T-cell (primary cell): ENCODE measurements at regions not wholly inside any gene's neighbourhood (a gene's known extent, or its start where the extent isn't known, plus 50 kb on each side); places are given as distances from the start of the nearest gene placed in this dataset.

Experiments
- ATAC-seq, 4 experiments: fragments of 200-7000 bp in 3 of 4; fragments of 150-1000 bp in 1 of 4; cut with Tn5 transposase; replicated peaks in 1 of 4; 1 replicate in 3 of 4; 2 replicates in 1 of 4; pipeline ENCODE4 v1.10.0; 2021; ENCODE audit warnings: moderate library complexity in 3 of 4, mild to moderate bottlenecking in 2 of 4, moderate number of reproducible peaks in 1 of 4
- CTCF ChIA-PET, 2 donors: fragments of 300-600 bp; sonication (Branson Sonifier 250); formaldehyde crosslinking; loops; one replicate each; lab custom pipeline; 2022; ENCODE audit warnings: antibody characterized with exemption in 2 of 2; lab: Charles Lee
- POLR2A ChIA-PET, 2 donors: fragments of 300-600 bp; sonication (Branson Sonifier 250); formaldehyde crosslinking; loops; one replicate each; lab custom pipeline; 2022; ENCODE audit warnings: antibody characterized with exemption in 2 of 2; lab: Charles Lee
- DNase-seq, 35 experiments: peaks; one replicate each; pipeline versions ENCODE4 v3.0.0 to v3.0.0-alpha.2; 2013 to 2023
- H3K27ac ChIP-seq: one replicate; pipeline ENCODE4 v1.5.1; 2013; ENCODE audit warnings: low read length
- H3K27me3 ChIP-seq, 2 experiments: replicated peaks in 1 of 2; 1 replicate in 1 of 2; 2 replicates in 1 of 2; pipeline versions ENCODE4 v1.6.1 to v1.7.0; 2013; ENCODE audit warnings: low read length in 1 of 2, mixed read lengths in 1 of 2; ENCODE audit not compliant: control insufficient read depth in 2 of 2, insufficient read depth in 2 of 2; ENCODE audit errors: extremely low read depth in 1 of 2
- H3K36me3 ChIP-seq, 2 donors: 1 replicate in 1 of 2; 2 replicates in 1 of 2; pipeline versions ENCODE4 v1.6.1 to v1.7.0; 2013; ENCODE audit warnings: low read length in 1 of 2; ENCODE audit not compliant: control insufficient read depth in 2 of 2, insufficient read depth in 1 of 2; ENCODE audit errors: extremely low read depth in 1 of 2
- H3K4me1 ChIP-seq, 2 experiments: 1 replicate in 1 of 2; 2 replicates in 1 of 2; pipeline versions ENCODE4 v1.6.1 to v1.7.0; 2013; ENCODE audit warnings: low read length in 2 of 2, mixed read lengths in 1 of 2; ENCODE audit not compliant: insufficient read depth in 2 of 2, control insufficient read depth in 1 of 2; ENCODE audit errors: extremely low read depth in 1 of 2
- H3K4me3 ChIP-seq, 2 donors: 1 replicate in 1 of 2; 2 replicates in 1 of 2; pipeline versions ENCODE4 v1.5.1 to v1.7.0; 2013; ENCODE audit warnings: mild to moderate bottlenecking in 2 of 2, low read length in 1 of 2, moderate library complexity in 1 of 2; ENCODE audit not compliant: control insufficient read depth in 1 of 2; ENCODE audit errors: extremely low read depth in 1 of 2
- H3K9me3 ChIP-seq: 2 replicates; pipeline ENCODE4 v1.7.0; 2013
- H3K27ac Mint-ChIP-seq, 2 donors: one replicate each; pipeline ENCODE4 v1.8.0; 2020 to 2021; ENCODE audit warnings: mild to moderate bottlenecking in 2 of 2, mixed read lengths in 2 of 2
- H3K27me3 Mint-ChIP-seq, 2 donors: one replicate each; pipeline ENCODE4 v1.8.0; 2021 to 2022; ENCODE audit warnings: mixed read lengths in 2 of 2
- H3K36me3 Mint-ChIP-seq: one replicate; pipeline ENCODE4 v1.8.0; 2021; ENCODE audit warnings: mixed read lengths
- H3K4me1 Mint-ChIP-seq, 3 donors: one replicate each; pipeline ENCODE4 v1.8.0; 2020 to 2022; ENCODE audit warnings: mixed read lengths in 3 of 3, mild to moderate bottlenecking in 1 of 3
- H3K4me3 Mint-ChIP-seq, 3 donors: one replicate each; pipeline ENCODE4 v1.8.0; 2020 to 2022; ENCODE audit warnings: mild to moderate bottlenecking in 3 of 3, mixed read lengths in 3 of 3, moderate library complexity in 3 of 3
- H3K9me3 Mint-ChIP-seq, 3 donors: one replicate each; pipeline ENCODE4 v1.8.0; 2020 to 2022; ENCODE audit warnings: mixed read lengths in 3 of 3
- whole genome bisulfite sequencing: methylation state at CpG from one replicate; pipeline ENCODE4 v1.1.5; 2013; ENCODE audit warnings: missing lambda C conversion rate; ENCODE audit not compliant: insufficient coverage; 5-methylcytosine and 5-hydroxymethylcytosine counted together

DNA sequence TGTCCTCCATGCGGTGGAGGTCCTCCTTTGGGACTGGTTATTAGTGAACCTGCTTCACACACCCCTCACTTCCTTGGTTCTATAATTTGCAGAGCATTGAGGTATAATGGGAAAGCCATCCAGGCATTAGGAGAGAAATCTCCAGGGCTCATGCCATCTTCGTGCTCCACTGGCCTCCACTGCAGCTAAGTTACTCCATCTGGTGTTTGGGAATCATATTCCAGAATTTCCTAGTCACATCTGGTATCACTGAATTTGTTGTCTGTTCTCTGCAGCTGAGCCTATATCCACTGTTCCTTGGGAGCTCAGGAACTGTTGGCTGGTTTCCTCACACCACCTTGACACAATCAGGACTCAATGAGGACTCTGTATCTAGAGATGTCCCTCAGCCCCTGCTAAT, 173.0 kb upstream of the TSHZ2 start:
- no peak for ATAC-seq
- Histone ChIP-seq H3K9me3 (no peaks in the 10 kb centered on the region), H3K4me3 (no peak overlapping the region), H3K36me3 (no peaks in the 10 kb centered on the region), H3K27me3 (no peaks in the 10 kb centered on the region), H3K4me1 (no peaks in the 10 kb centered on the region), H3K27ac (no peak overlapping the region)
- no peak overlapping the region for H3K4me3 Mint-ChIP-seq
- POLR2A ChIA-PET, result no interaction called here
- no peaks in the 10 kb centered on the region for H3K36me3 Mint-ChIP-seq
- H3K9me3 Mint-ChIP-seq, result no peaks in the 10 kb centered on the region
- CTCF ChIA-PET, result no interaction called here
- H3K27ac Mint-ChIP-seq, result no peak overlapping the region
- peaks cover 0 to 1% of the 10 kb centered on the region in 2 donors for H3K27me3 Mint-ChIP-seq
- no peak for DNase-seq
- H3K4me1 Mint-ChIP-seq, result no peaks in the 10 kb centered on the region
- 67% methylated on average over 1 of the region's 2 CpGs for WGBS

DNA sequence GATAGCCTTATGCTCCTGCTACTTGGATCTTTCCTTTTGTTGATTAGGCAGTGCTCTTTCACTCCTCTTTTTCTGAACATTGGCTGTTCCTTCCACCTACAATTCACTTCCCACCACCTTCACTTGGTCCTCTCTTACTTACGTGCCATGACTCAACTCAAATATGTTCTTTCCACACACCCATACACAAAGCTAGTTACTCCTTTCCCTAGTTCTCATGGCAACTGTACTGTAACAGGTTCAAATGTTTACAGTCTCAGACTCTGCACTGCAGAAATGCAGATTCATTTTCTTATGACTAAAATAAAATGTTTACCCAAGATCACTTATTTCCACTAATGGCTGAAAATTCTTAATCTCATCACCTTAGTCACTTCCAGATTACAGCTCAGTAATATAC, 174.0 kb upstream of the TSHZ2 start:
- Histone ChIP-seq H3K9me3 (no peaks in the 10 kb centered on the region), H3K4me3 (no peak overlapping the region), H3K27ac (no peak overlapping the region), H3K36me3 (no peaks in the 10 kb centered on the region), H3K4me1 (no peaks in the 10 kb centered on the region), H3K27me3 (no peaks in the 10 kb centered on the region)
- no peaks in the 10 kb centered on the region for H3K9me3 Mint-ChIP-seq
- ChIA-PET POLR2A (no interaction called here), CTCF (interaction anchor here in 1 of 2 donors (0.7 kb wide), 1 partner anchor 1734 kb away, joined by 3 read pairs; no protein-coding TSS in a partner anchor)
- no peaks in the 10 kb centered on the region for H3K4me1 Mint-ChIP-seq
- 85% methylated on average over 1 of the region's 1 CpG for WGBS
- H3K36me3 Mint-ChIP-seq, result no peaks in the 10 kb centered on the region
- H3K4me3 Mint-ChIP-seq, result no peak overlapping the region
- ATAC-seq, result no peak
- H3K27me3 Mint-ChIP-seq, result peaks cover 3 to 5% of the 10 kb centered on the region in 2 donors
- H3K27ac Mint-ChIP-seq, result no peak overlapping the region
- no peak for DNase-seq

DNA sequence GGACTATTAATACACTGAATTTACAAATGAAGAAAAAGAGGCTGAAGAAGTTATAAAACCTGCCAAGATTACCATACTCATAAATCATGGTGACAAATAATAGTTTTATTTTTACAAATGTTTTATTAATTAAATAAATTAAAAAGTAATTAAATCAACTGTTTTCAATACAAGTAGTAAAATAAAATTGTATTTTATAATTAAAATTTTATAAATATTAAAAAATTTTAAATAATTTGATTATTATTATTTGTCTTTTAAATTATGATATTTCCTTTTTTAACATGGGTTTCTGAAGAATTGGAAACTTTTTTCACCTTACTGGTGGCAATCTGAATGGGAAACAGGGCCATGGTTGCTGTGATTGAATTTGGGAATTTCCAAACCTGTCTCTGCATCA, 177.3 kb upstream of the TSHZ2 start:
- H3K9me3 ChIP-seq, result no peaks in the 10 kb centered on the region
- POLR2A ChIA-PET, result no interaction called here
- H3K9me3 Mint-ChIP-seq, result no peaks in the 10 kb centered on the region
- DNase-seq (no peak), ATAC-seq (no peak)
- H3K27ac ChIP-seq, result no peak overlapping the region
- H3K4me3 Mint-ChIP-seq, result no peak overlapping the region
- no peaks in the 10 kb centered on the region for H3K4me1 ChIP-seq
- no peaks in the 10 kb centered on the region for H3K27me3 ChIP-seq
- peaks cover 2 to 5% of the 10 kb centered on the region in 2 donors for H3K27me3 Mint-ChIP-seq
- CTCF ChIA-PET, result no interaction called here
- no peak overlapping the region for H3K4me3 ChIP-seq
- H3K36me3 ChIP-seq, result no peaks in the 10 kb centered on the region
- H3K36me3 Mint-ChIP-seq, result no peaks in the 10 kb centered on the region
- H3K4me1 Mint-ChIP-seq, result no peaks in the 10 kb centered on the region
- no peak overlapping the region for H3K27ac Mint-ChIP-seq

DNA sequence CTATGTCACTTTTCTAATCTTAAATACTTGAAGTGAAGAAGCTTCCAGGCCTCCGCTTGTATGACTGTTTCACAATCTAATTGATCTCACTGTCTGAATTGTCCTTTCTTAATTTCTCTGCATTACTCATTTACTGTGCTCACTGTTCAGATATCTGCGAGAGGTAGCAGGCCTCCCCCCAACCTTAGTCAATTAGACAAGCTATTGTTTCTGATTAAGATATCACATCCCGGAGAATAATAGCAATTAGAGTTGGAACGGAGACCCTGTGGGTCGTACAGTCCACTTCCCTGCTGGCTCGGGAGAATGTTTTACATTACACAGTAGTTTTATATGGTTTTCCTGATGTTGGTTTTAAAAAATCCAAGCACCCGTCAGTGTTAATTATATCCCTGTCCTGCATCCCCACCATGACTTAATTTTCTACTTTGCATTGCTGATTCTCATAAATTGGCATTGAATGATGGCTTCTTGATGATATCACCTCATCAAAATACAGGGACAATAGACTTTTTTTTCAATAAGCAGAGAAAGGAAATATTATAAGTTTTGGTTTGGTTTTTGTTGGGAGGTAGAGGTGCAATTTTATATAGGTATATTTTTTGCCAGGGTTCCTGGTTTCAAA, 178.7 kb upstream of the TSHZ2 start:
- Histone ChIP-seq H3K27ac (no peak overlapping the region), H3K36me3 (no peaks in the 10 kb centered on the region), H3K9me3 (no peaks in the 10 kb centered on the region), H3K27me3 (peaks cover 0 to 3% of the 10 kb centered on the region in 2 experiments), H3K4me1 (no peaks in the 10 kb centered on the region), H3K4me3 (no peak overlapping the region)
- ATAC-seq (no peak), DNase-seq (no peak)
- no peaks in the 10 kb centered on the region for H3K9me3 Mint-ChIP-seq
- H3K36me3 Mint-ChIP-seq, result no peaks in the 10 kb centered on the region
- H3K27ac Mint-ChIP-seq, result no peak overlapping the region
- ChIA-PET POLR2A (no interaction called here), CTCF (no interaction called here)
- H3K27me3 Mint-ChIP-seq, result peaks cover 2 to 7% of the 10 kb centered on the region in 2 donors
- no peaks in the 10 kb centered on the region for H3K4me1 Mint-ChIP-seq
- WGBS, result no CpG with 5 or more reads among the region's 7 CpGs
- H3K4me3 Mint-ChIP-seq, result no peak overlapping the region

DNA sequence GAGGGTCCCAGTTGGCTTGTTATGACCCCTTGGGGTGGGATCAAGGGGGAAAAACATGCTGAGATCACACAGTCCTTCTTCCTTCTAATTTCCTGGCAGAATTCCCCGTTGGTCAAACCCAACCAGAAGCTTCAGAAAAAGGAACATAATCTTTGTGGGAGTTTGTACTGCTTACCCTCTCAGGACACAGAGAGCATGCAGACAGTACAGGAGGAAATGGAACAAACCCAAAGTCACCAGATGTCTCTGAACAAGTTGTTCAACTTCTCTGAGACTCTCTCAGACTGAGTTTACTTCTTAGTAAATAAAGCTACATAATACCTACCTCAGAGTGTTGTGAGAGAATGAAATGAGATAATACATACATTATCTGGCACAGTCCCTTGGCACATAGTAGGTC, 181.1 kb upstream of the TSHZ2 start:
- ATAC-seq (no peak), DNase-seq (no peak)
- Mint-ChIP-seq H3K36me3 (no peaks in the 10 kb centered on the region), H3K4me3 (no peak overlapping the region), H3K27ac (no peak overlapping the region), H3K27me3 (peaks cover 2 to 18% of the 10 kb centered on the region in 2 donors), H3K9me3 (no peaks in the 10 kb centered on the region), H3K4me1 (no peaks in the 10 kb centered on the region)
- no peaks in the 10 kb centered on the region for H3K36me3 ChIP-seq
- no peaks in the 10 kb centered on the region for H3K9me3 ChIP-seq
- no peak overlapping the region for H3K4me3 ChIP-seq
- WGBS, result no CpG with 5 or more reads among the region's 1 CpG
- H3K27me3 ChIP-seq, result peaks cover 0 to 3% of the 10 kb centered on the region in 2 experiments
- no peak overlapping the region for H3K27ac ChIP-seq
- H3K4me1 ChIP-seq, result no peaks in the 10 kb centered on the region
- ChIA-PET POLR2A (no interaction called here), CTCF (interaction anchor here in 1 of 2 donors (0.8 kb wide), 1 partner anchor 209 kb away, joined by 3 read pairs; no protein-coding TSS in a partner anchor)

DNA sequence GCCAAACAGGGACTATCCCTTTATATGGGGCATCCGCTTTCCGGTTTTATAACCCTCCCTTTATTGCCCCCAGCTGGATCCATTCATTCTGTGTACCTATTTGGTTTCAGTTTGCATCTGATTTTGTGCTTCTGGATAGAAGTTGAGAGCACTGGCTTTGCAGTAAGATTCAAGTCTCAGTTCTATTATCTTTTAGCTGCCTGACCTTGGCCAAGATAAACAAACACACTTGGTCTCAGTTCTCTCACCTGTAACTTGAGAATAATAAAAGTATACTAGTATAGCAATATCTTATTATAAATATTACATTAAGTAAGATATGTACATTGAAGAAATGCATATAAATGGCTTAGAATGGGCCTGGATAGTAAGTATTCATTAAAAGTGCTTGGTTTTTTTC, 182.4 kb upstream of the TSHZ2 start:
- no peaks in the 10 kb centered on the region for H3K4me1 Mint-ChIP-seq
- DNase-seq (no peak), ATAC-seq (no peak)
- H3K4me3 Mint-ChIP-seq, result no peak overlapping the region
- no peak overlapping the region for H3K27ac Mint-ChIP-seq
- H3K4me1 ChIP-seq, result no peaks in the 10 kb centered on the region
- ChIA-PET POLR2A (no interaction called here), CTCF (no interaction called here)
- no peaks in the 10 kb centered on the region for H3K9me3 Mint-ChIP-seq
- H3K27me3 Mint-ChIP-seq, result peaks cover 2 to 21% of the 10 kb centered on the region in 2 donors
- H3K27me3 ChIP-seq, result peaks cover 0 to 3% of the 10 kb centered on the region in 2 experiments
- no peak overlapping the region for H3K4me3 ChIP-seq
- H3K27ac ChIP-seq, result no peak overlapping the region
- WGBS, result no CpG with 5 or more reads among the region's 2 CpGs
- no peaks in the 10 kb centered on the region for H3K36me3 Mint-ChIP-seq
- no peaks in the 10 kb centered on the region for H3K36me3 ChIP-seq
- no peaks in the 10 kb centered on the region for H3K9me3 ChIP-seq

DNA sequence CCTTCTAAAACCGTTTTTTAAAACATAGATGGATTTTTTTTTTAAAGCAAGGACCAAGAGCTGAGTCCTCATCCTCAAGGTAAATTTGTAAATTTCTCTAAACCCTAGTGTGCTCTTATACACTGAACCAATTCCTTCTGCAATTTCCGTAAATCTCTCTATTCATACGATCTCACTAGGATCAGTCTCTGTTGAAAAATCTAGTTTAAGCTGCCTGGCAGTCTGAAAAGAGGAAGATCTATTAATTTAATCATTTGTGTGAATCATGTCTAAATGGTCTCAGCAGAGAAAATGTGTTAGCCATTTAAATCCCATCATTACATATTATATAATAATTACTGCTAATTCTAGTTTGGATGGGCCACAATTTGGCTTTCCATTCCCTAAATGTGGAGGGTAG, 184.2 kb upstream of the TSHZ2 start:
- H3K27ac Mint-ChIP-seq, result no peak overlapping the region
- ChIA-PET POLR2A (no interaction called here), CTCF (no interaction called here)
- DNase-seq, result no peak
- no peak overlapping the region for H3K27ac ChIP-seq
- H3K4me3 Mint-ChIP-seq, result no peak overlapping the region
- ATAC-seq, result no peak
- peaks cover 0 to 3% of the 10 kb centered on the region in 2 experiments for H3K27me3 ChIP-seq
- no peaks in the 10 kb centered on the region for H3K36me3 Mint-ChIP-seq
- peaks cover 0 to 3% (median 0%) of the 10 kb centered on the region in 3 donors for H3K4me1 Mint-ChIP-seq
- H3K36me3 ChIP-seq, result no peaks in the 10 kb centered on the region
- no peaks in the 10 kb centered on the region for H3K4me1 ChIP-seq
- H3K27me3 Mint-ChIP-seq, result peaks cover 0 to 16% of the 10 kb centered on the region in 2 donors
- no CpG with 5 or more reads among the region's 3 CpGs for WGBS
- no peaks in the 10 kb centered on the region for H3K9me3 Mint-ChIP-seq
- no peak overlapping the region for H3K4me3 ChIP-seq
- H3K9me3 ChIP-seq, result no peaks in the 10 kb centered on the region
